ENCODE measurements at regions not wholly inside any gene's neighbourhood (a gene's known extent, or its start where the extent isn't known, plus 50 kb on each side); places are given as distances from the start of the nearest gene placed in this dataset.
"Not testable (repeated sequence)": the region's sequence is repeated elsewhere in the genome, so short reads cannot be mapped to it uniquely, and the experiment has no call there.

GRCh38 chr2:210730672-210731071, 174.3 kb downstream of the CPS1 start:
- no peak for DNase-seq

- DNase-seq: not testable (repeated sequence)
Measured at GRCh38 chr2:210746826-210747225, 190.4 kb downstream of the CPS1 start.

GRCh38 chr2:210752532-210752931, 196.1 kb downstream of the CPS1 start:
- DNase-seq: no peak

- DNase-seq: no peak
Measured at GRCh38 chr2:210753386-210753785, 197.0 kb downstream of the CPS1 start.

- DNase-seq: no peak
Measured at GRCh38 chr2:210756855-210757254, 200.5 kb downstream of the CPS1 start.

- DNase-seq: no peak
Measured at GRCh38 chr2:210762604-210763588, 206.5 kb downstream of the CPS1 start.

- DNase-seq: no peak
Measured at GRCh38 chr2:210768329-210768910, 212.0 kb downstream of the CPS1 start.

- DNase-seq: no peak
Measured at GRCh38 chr2:210776756-210777155, 220.4 kb downstream of the CPS1 start.

GRCh38 chr2:210782222-210782621, 225.8 kb downstream of the CPS1 start:
- no peak for DNase-seq

GRCh38 chr2:210787831-210788230, 231.4 kb downstream of the CPS1 start:
- DNase-seq: not testable (repeated sequence)

- peak; percentile 25 to 62 (median 34) for DNase-seq
Measured at GRCh38 chr2:210792000-210792399, 235.6 kb downstream of the CPS1 start.

GRCh38 chr2:210795506-210795905, 239.1 kb downstream of the CPS1 start:
- no peak for DNase-seq

GRCh38 chr2:210798180-210798579, 241.8 kb downstream of the CPS1 start:
- no peak for DNase-seq

- DNase-seq: no peak
Measured at GRCh38 chr2:210814251-210815025, 258.0 kb downstream of the CPS1 start.

GRCh38 chr2:210816769-210817168, 260.4 kb downstream of the CPS1 start:
- DNase-seq: no peak

- DNase-seq: no peak
Measured at GRCh38 chr2:210818473-210818872, 262.1 kb downstream of the CPS1 start.

GRCh38 chr2:210833403-210833802, 277.0 kb downstream of the CPS1 start:
- no peak for DNase-seq

GRCh38 chr2:210839034-210839433, 282.6 kb downstream of the CPS1 start:
- DNase-seq: no peak

GRCh38 chr2:210839450-210839849, 283.1 kb downstream of the CPS1 start:
- no peak for DNase-seq

GRCh38 chr2:210842896-210843295, 286.5 kb downstream of the CPS1 start:
- DNase-seq: no peak

- DNase-seq: no peak
Measured at GRCh38 chr2:210844016-210844415, 287.6 kb downstream of the CPS1 start.

- no peak for DNase-seq
Measured at GRCh38 chr2:210859314-210859713, 302.9 kb downstream of the CPS1 start.

Data from muscle of back (tissue), 3 donors.